Uterus (tissue), 2 donors: ENCODE measurements at regions not wholly inside any gene's neighbourhood (a gene's known extent, or its start where the extent isn't known, plus 50 kb on each side); places are given as distances from the start of the nearest gene placed in this dataset.

Experiments
- CTCF ChIP-seq, 4 experiments: fragments of 200-600 bp in 2 of 4; fragments of 450-650 bp in 2 of 4; sonication (generic) in 2 of 4; IDR thresholded peaks; one replicate each; pipeline ENCODE4 v1.5.1; 2016 to 2019; ENCODE audit warnings: antibody characterized with exemption in 4 of 4, mild to moderate bottlenecking in 2 of 4, moderate library complexity in 1 of 4
- POLR2A ChIP-seq, 2 donors: fragments of 450-650 bp; IDR thresholded peaks; one replicate each; pipeline ENCODE4 v1.6.1; 2016; ENCODE audit warnings: antibody characterized with exemption in 2 of 2, mild to moderate bottlenecking in 1 of 2, moderate library complexity in 1 of 2

DNA sequence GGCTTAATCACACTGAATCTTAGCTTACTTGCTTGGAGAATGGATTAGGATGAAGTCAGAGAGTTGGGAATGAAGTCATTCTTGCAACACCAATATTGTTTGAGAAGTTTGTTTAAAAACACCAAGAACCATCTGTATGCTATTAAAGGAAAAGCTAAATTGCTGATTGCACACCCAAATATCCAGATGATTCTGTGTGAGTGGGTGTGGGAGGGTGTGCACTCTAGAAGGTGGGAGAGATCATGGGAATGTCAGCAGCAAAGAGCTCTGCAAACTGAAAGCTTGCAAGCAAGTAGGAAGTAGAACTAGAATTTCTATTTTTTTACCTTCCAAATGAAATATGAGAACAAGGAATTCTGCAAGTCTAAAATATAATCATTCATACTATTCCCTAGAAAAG, 364.9 kb downstream of the NR2F2 start:
- no peak for TF ChIP-seq CTCF (IDR thresholded peaks at IDR 0.05)
- no peak for TF ChIP-seq POLR2A (IDR thresholded peaks at IDR 0.05)
